Ishikawa (cell line): ENCODE measurements at regions not wholly inside any gene's neighbourhood (a gene's known extent, or its start where the extent isn't known, plus 50 kb on each side); places are given as distances from the start of the nearest gene placed in this dataset.

Source experiments
- CEBPB ChIP-seq: IDR thresholded peaks from 2 replicates; pipeline ENCODE4 v1.6.1; 2012
- CREB1 ChIP-seq: IDR thresholded peaks from 2 replicates; pipeline ENCODE4 v1.6.1; 2012; ENCODE audit warnings: low read depth
- EP300 ChIP-seq: IDR thresholded peaks from 2 replicates; pipeline ENCODE4 v1.6.1; 2012; ENCODE audit warnings: borderline replicate concordance
- FOXM1 ChIP-seq: IDR thresholded peaks from 2 replicates; pipeline ENCODE4 v1.6.1; 2012; ENCODE audit warnings: low read depth, borderline replicate concordance
- MAX ChIP-seq: IDR thresholded peaks from 2 replicates; pipeline ENCODE4 v1.6.1; 2012
- NFIC ChIP-seq: IDR thresholded peaks from 2 replicates; pipeline ENCODE4 v1.6.1; 2012
- RAD21 ChIP-seq: IDR thresholded peaks from 2 replicates; pipeline ENCODE4 v1.6.1; 2012; ENCODE audit warnings: low read depth
- REST ChIP-seq: IDR thresholded peaks from 2 replicates; pipeline ENCODE4 v1.6.1; 2012; ENCODE audit warnings: low read depth, mild to moderate bottlenecking
- TAF1 ChIP-seq: IDR thresholded peaks from 2 replicates; pipeline ENCODE4 v1.6.1; 2012; ENCODE audit warnings: low read depth, mild to moderate bottlenecking
- TCF12 ChIP-seq: IDR thresholded peaks from 2 replicates; pipeline ENCODE4 v1.6.1; 2012; ENCODE audit warnings: low read depth
- TEAD4 ChIP-seq: IDR thresholded peaks from 2 replicates; pipeline ENCODE4 v1.6.1; 2012
- USF1 ChIP-seq: IDR thresholded peaks from 2 replicates; pipeline ENCODE4 v1.6.1; 2012
- YY1 ChIP-seq: IDR thresholded peaks from 2 replicates; pipeline ENCODE4 v1.6.1; 2012; ENCODE audit warnings: low read depth
- ZBTB7A ChIP-seq: IDR thresholded peaks from 2 replicates; pipeline ENCODE4 v1.6.1; 2012; ENCODE audit warnings: low read depth

- TF ChIP-seq MAX (no peak), EP300 (no peak), RAD21 (no peak), ZBTB7A (no peak), TAF1 (no peak), CEBPB (no peak), USF1 (no peak), YY1 (no peak), TCF12 (no peak), FOXM1 (no peak), REST (no peak), CREB1 (no peak), NFIC (no peak), TEAD4 (no peak)
Measured at GRCh38 chr2:187879491-187879890, 325.3 kb upstream of the TFPI start.
